ENCODE measurements at regions not wholly inside any gene's neighbourhood (a gene's known extent, or its start where the extent isn't known, plus 50 kb on each side); places are given as distances from the start of the nearest gene placed in this dataset.

- Histone ChIP-seq H3K4me3 (replicated peaks in 1 of 3; ENCODE audit: insufficient read depth in 1 of 3, low read depth in 2 of 3, low read length in 3 of 3) (no peak overlapping the region), H3K27me3 (ENCODE audit: control insufficient read depth in 1 of 2, insufficient read depth in 2 of 2, low read length in 2 of 2) (no peaks in the 10 kb centered on the region), H3K27ac (ENCODE audit: extremely low read length, insufficient read depth, low read length) (peak overlapping the region; percentile 8), H3K79me2 (ENCODE audit: insufficient read depth, low read length) (no peaks in the 10 kb centered on the region), H3K9me3 (ENCODE audit: low read length) (no peaks in the 10 kb centered on the region), H3K36me3 (replicated peaks in 1 of 2; ENCODE audit: control insufficient read depth in 1 of 2, insufficient read depth in 2 of 2, low read length in 2 of 2) (no peaks in the 10 kb centered on the region; a peak in 1 of 5 replicates), H2AFZ (ENCODE audit: low read length) (no peak overlapping the region), H3K9ac (ENCODE audit: insufficient read depth, low read depth, low read length) (no peak overlapping the region), H3K4me1 (ENCODE audit: insufficient read depth, low read length) (peaks cover 87% of the 10 kb centered on the region), H3K4me2 (ENCODE audit: low read depth, low read length) (no peak overlapping the region), H4K20me1 (ENCODE audit: insufficient read depth, low read length) (no peaks in the 10 kb centered on the region)
- in situ Hi-C loops (cut with HindIII; ENCODE audit: extremely low pct_ligation_motif_present, low pct_unique_long_range_greater_than_20kb) = loop anchor here (5.0 kb wide), 1 partner anchor 204 kb away; no protein-coding TSS in a partner anchor
- ChIA-PET CTCF (ENCODE audit: low intra/inter-chr PET ratio, low total read pairs) (interaction anchor here (1.6 to 3.2 kb wide), 2 partner anchors 184 to 217 kb away, joined by 5 to 23 read pairs; no protein-coding TSS in a partner anchor), POLR2A (interaction anchor here (1.9 kb wide), 1 partner anchor 37 kb away, joined by 7 read pairs; no protein-coding TSS in a partner anchor)
- FAIRE-seq (no peak), DNase-seq (ENCODE audit: low spot score) (no peak), ATAC-seq (no peak)
- intact Hi-C loops (cut with micrococcal nuclease; ENCODE audit: unreplicated experiment) = loop anchor here (1.0 to 10.0 kb wide), 3 partner anchors 76 to 217 kb away; partner anchors contain the start of gene MAP4K3
- 81% methylated on average over 6 of the region's 6 CpGs for WGBS (ENCODE audit: low lambda C conversion rate)
- TF ChIP-seq FLYWCH1 (CRISPR knock-in tag; IDR thresholded peaks at IDR 0.05) = 0 out of 2 replicates have a peak, but pooled peaks have one; percentile 45
- TF ChIP-seq ZNF136 (CRISPR knock-in tag; IDR thresholded peaks at IDR 0.05; ENCODE audit: low read depth) = 0 out of 2 replicates have a peak, but pooled peaks have one; percentile 4
- no peak for TF ChIP-seq MTERF4 (CRISPR knock-in tag; IDR thresholded peaks at IDR 0.05)
- no TSS peak for BruUV-seq (replicated peaks)
Measured at GRCh38 chr2:39512941-39513340, 75.9 kb upstream of the MAP4K3 start.

- no peak overlapping the region for H2AFZ ChIP-seq (ENCODE audit: low read length)
- ChIA-PET CTCF (ENCODE audit: low intra/inter-chr PET ratio, low total read pairs) (interaction anchor here (1.1 to 3.2 kb wide), 3 partner anchors 11 to 216 kb away, joined by 3 to 23 read pairs (median 5); no protein-coding TSS in a partner anchor), POLR2A (no interaction called here)
- BruUV-seq (replicated peaks) = no TSS peak
- intact Hi-C loops (cut with micrococcal nuclease; ENCODE audit: unreplicated experiment) (loop anchor here (1.0 to 10.0 kb wide), 3 partner anchors 77 to 217 kb away; partner anchors contain the start of gene MAP4K3), in situ Hi-C loops (cut with HindIII; ENCODE audit: extremely low pct_ligation_motif_present, low pct_unique_long_range_greater_than_20kb) (loop anchor here (5.0 kb wide), 1 partner anchor 204 kb away; no protein-coding TSS in a partner anchor)
- peak overlapping the region; percentile 92 for H3K27ac ChIP-seq (ENCODE audit: extremely low read length, insufficient read depth, low read length)
- peak overlapping the region; percentile 4; the same call in 1 of the 2 replicates for H3K4me2 ChIP-seq (ENCODE audit: low read depth, low read length)
- no peaks in the 10 kb centered on the region for H3K9me3 ChIP-seq (ENCODE audit: low read length)
- peaks cover 94% of the 10 kb centered on the region for H3K4me1 ChIP-seq (ENCODE audit: insufficient read depth, low read length)
- H4K20me1 ChIP-seq (ENCODE audit: insufficient read depth, low read length) = no peaks in the 10 kb centered on the region
- H3K27me3 ChIP-seq (ENCODE audit: control insufficient read depth in 1 of 2, insufficient read depth in 2 of 2, low read length in 2 of 2) = no peaks in the 10 kb centered on the region
- no peak overlapping the region for H3K9ac ChIP-seq (ENCODE audit: insufficient read depth, low read depth, low read length)
- DNase-seq (ENCODE audit: low spot score) (peak; percentile 83), FAIRE-seq (peak; percentile 18), ATAC-seq (0 out of 3 replicates have a peak, but pooled peaks have one; percentile 4)
- WGBS (ENCODE audit: low lambda C conversion rate) = 40% methylated on average over 2 of the region's 2 CpGs
- no peak overlapping the region for H3K4me3 ChIP-seq (replicated peaks in 1 of 3; ENCODE audit: insufficient read depth in 1 of 3, low read depth in 2 of 3, low read length in 3 of 3)
- peaks cover 2% of the 10 kb centered on the region for H3K79me2 ChIP-seq (ENCODE audit: insufficient read depth, low read length)
- 0 out of 5 replicates have a peak, but pooled peaks cover 0 to 2% of the 10 kb centered on the region in 2 experiments for H3K36me3 ChIP-seq (replicated peaks in 1 of 2; ENCODE audit: control insufficient read depth in 1 of 2, insufficient read depth in 2 of 2, low read length in 2 of 2)
- 0 out of 2 replicates have a peak, but pooled peaks have one; percentile 8 for TF ChIP-seq CC2D1A (CRISPR knock-in tag; IDR thresholded peaks at IDR 0.05)
- no peak for TF ChIP-seq ZNF800 (CRISPR knock-in tag; IDR thresholded peaks at IDR 0.05)
- peak; percentile 70 for TF ChIP-seq KAT8 (CRISPR knock-in tag; IDR thresholded peaks at IDR 0.05)
- TF ChIP-seq, protein P1, sequence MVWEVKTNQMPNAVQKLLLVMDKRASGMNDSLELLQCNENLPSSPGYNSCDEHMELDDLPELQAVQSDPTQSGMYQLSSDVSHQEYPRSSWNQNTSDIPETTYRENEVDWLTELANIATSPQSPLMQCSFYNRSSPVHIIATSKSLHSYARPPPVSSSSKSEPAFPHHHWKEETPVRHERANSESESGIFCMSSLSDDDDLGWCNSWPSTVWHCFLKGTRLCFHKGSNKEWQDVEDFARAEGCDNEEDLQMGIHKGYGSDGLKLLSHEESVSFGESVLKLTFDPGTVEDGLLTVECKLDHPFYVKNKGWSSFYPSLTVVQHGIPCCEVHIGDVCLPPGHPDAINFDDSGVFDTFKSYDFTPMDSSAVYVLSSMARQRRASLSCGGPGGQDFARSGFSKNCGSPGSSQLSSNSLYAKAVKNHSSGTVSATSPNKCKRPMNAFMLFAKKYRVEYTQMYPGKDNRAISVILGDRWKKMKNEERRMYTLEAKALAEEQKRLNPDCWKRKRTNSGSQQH (CRISPR knock-in tag; IDR thresholded peaks at IDR 0.05; ENCODE audit: low read depth) = no peak
- no peak for TF ChIP-seq MEIS1 (CRISPR knock-in tag; IDR thresholded peaks at IDR 0.05; ENCODE audit: borderline replicate concordance)
- peak; percentile 15; the same call in 1 of the 2 replicates for TF ChIP-seq ZNF614 (CRISPR knock-in tag; IDR thresholded peaks at IDR 0.05; ENCODE audit: borderline replicate concordance)
- peak; percentile 24; the same call in 1 of the 2 replicates for TF ChIP-seq SALL1 (CRISPR knock-in tag; IDR thresholded peaks at IDR 0.05)
- TF ChIP-seq HNF4A (CRISPR knock-in tag; IDR thresholded peaks at IDR 0.05) = 0 out of 2 replicates have a peak, but pooled peaks have one; percentile 12
- 0 out of 2 replicates have a peak, but pooled peaks have one; percentile 23 for TF ChIP-seq ZSCAN21 (CRISPR knock-in tag; IDR thresholded peaks at IDR 0.05; ENCODE audit: borderline replicate concordance)
Measured at GRCh38 chr2:39513641-39514094, 76.6 kb upstream of the MAP4K3 start.
